Esophagus muscularis mucosa (tissue), 4 donors: ENCODE measurements at regions not wholly inside any gene's neighbourhood (a gene's known extent, or its start where the extent isn't known, plus 50 kb on each side); places are given as distances from the start of the nearest gene placed in this dataset.

Experiments
- EP300 ChIP-seq: sonication (generic); formaldehyde crosslinking; IDR thresholded peaks from one replicate; pipeline ENCODE4 v1.6.1; 2017; ENCODE audit warnings: antibody characterized with exemption
- POLR2A ChIP-seq: fragments of 450-650 bp; IDR thresholded peaks from one replicate; pipeline ENCODE4 v1.6.1; 2017; ENCODE audit warnings: antibody characterized with exemption, moderate library complexity, mild to moderate bottlenecking, low read depth
- POLR2AphosphoS5 ChIP-seq, 2 donors: sonication (generic); formaldehyde crosslinking; IDR thresholded peaks; one replicate each; pipeline ENCODE4 v1.6.1; 2017; ENCODE audit warnings: antibody characterized with exemption in 2 of 2
- TF ChIP-seq, protein P1 (sequence below), 3 experiments: fragments of 200-600 bp in 2 of 3; fragments of 450-650 bp in 1 of 3; sonication (generic) in 2 of 3; IDR thresholded peaks; one replicate each; pipeline ENCODE4 v1.5.1; 2017 to 2019; ENCODE audit warnings: antibody characterized with exemption in 3 of 3, mild to moderate bottlenecking in 2 of 3, moderate library complexity in 1 of 3

DNA sequence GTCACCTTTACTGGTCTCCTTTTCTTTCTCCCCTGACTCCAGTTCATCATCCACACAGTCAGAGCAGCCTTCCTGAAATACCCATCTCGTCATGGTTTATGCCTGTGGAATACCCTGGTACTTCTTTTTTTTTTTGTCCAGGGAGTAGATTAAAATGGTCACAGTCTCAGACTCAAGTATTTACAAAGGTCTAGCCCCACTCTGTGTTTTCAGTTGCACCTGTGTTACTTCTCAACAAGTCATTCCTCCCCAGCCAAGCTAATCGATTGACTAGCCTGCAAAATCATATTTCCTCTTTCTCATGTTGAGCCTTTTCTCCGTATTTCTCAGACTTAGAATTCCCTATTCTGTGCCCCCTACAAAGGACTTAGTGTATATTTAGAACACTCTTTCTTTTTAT lies 155.2 kb upstream of the KCNN2 start:
- TF ChIP-seq, protein P1, sequence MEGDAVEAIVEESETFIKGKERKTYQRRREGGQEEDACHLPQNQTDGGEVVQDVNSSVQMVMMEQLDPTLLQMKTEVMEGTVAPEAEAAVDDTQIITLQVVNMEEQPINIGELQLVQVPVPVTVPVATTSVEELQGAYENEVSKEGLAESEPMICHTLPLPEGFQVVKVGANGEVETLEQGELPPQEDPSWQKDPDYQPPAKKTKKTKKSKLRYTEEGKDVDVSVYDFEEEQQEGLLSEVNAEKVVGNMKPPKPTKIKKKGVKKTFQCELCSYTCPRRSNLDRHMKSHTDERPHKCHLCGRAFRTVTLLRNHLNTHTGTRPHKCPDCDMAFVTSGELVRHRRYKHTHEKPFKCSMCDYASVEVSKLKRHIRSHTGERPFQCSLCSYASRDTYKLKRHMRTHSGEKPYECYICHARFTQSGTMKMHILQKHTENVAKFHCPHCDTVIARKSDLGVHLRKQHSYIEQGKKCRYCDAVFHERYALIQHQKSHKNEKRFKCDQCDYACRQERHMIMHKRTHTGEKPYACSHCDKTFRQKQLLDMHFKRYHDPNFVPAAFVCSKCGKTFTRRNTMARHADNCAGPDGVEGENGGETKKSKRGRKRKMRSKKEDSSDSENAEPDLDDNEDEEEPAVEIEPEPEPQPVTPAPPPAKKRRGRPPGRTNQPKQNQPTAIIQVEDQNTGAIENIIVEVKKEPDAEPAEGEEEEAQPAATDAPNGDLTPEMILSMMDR (IDR thresholded peaks at IDR 0.05): no peak
- TF ChIP-seq POLR2AphosphoS5 (IDR thresholded peaks at IDR 0.05) (no peak), POLR2A (no peak), EP300 (no peak)
